Vagina (tissue), 2 donors: ENCODE measurements at regions not wholly inside any gene's neighbourhood (a gene's known extent, or its start where the extent isn't known, plus 50 kb on each side); places are given as distances from the start of the nearest gene placed in this dataset.

Source experiments
- CTCF ChIP-seq, 3 experiments: fragments of 450-650 bp in 2 of 3; fragments of 200-600 bp in 1 of 3; sonication (generic) in 1 of 3; IDR thresholded peaks; one replicate each; pipeline ENCODE4 v1.5.1; 2017 to 2019; ENCODE audit warnings: antibody characterized with exemption in 3 of 3, mild to moderate bottlenecking in 2 of 3, moderate library complexity in 2 of 3
- POLR2A ChIP-seq, 2 donors: fragments of 450-650 bp; IDR thresholded peaks; one replicate each; pipeline ENCODE4 v1.6.1; 2017; ENCODE audit warnings: antibody characterized with exemption in 2 of 2, mild to moderate bottlenecking in 2 of 2, moderate library complexity in 2 of 2

- TF ChIP-seq POLR2A (IDR thresholded peaks at IDR 0.05), result no peak
- no peak for TF ChIP-seq CTCF (IDR thresholded peaks at IDR 0.05)
These were observed 123.0 kb downstream of the LYPLAL1 start for GRCh38 chr1:219296430-219297355.
